Loucy (cell line): ENCODE measurements at regions not wholly inside any gene's neighbourhood (a gene's known extent, or its start where the extent isn't known, plus 50 kb on each side); places are given as distances from the start of the nearest gene placed in this dataset.

Experiments used
- EZH2phosphoT487 ChIP-seq: fragments of 200-600 bp; IDR thresholded peaks from 2 replicates; pipeline ENCODE4 v1.6.1; 2018; ENCODE audit warnings: antibody characterized with exemption, mild to moderate bottlenecking, moderate library complexity, borderline replicate concordance
- TF ChIP-seq, protein P1 (sequence below): fragments of 200-600 bp; sonication (generic); conservative IDR thresholded peaks from 2 replicates; pipeline ENCODE4 v1.5.1; 2014; ENCODE audit warnings: mild to moderate bottlenecking, antibody characterized with exemption, low read length

DNA sequence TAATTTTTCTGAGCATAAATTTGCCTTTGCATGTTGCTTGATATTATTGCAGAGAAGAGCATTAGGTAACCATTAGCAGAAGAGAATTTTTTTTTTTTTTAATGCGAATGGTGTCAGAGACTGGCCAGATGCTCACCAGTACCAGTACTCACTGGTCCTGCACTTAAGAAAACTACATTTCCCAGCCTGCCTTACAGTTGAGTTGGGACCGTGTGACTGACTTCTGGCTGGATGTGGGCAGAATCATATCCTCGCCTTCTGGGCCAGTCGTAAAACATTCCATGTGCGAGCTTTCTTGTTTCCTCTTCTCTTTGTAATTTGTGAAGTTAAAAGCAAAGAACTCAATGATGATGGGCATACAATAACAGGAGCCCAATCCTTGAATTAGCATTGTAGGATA is 132.4 kb downstream of the LRRC30 start:
- TF ChIP-seq, protein P1, sequence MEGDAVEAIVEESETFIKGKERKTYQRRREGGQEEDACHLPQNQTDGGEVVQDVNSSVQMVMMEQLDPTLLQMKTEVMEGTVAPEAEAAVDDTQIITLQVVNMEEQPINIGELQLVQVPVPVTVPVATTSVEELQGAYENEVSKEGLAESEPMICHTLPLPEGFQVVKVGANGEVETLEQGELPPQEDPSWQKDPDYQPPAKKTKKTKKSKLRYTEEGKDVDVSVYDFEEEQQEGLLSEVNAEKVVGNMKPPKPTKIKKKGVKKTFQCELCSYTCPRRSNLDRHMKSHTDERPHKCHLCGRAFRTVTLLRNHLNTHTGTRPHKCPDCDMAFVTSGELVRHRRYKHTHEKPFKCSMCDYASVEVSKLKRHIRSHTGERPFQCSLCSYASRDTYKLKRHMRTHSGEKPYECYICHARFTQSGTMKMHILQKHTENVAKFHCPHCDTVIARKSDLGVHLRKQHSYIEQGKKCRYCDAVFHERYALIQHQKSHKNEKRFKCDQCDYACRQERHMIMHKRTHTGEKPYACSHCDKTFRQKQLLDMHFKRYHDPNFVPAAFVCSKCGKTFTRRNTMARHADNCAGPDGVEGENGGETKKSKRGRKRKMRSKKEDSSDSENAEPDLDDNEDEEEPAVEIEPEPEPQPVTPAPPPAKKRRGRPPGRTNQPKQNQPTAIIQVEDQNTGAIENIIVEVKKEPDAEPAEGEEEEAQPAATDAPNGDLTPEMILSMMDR = no peak
- no peak for TF ChIP-seq EZH2phosphoT487
